ENCODE measurements at regions not wholly inside any gene's neighbourhood (a gene's known extent, or its start where the extent isn't known, plus 50 kb on each side); places are given as distances from the start of the nearest gene placed in this dataset.

- DNase-seq = no peak
- Histone ChIP-seq H3K27me3 (ENCODE audit: insufficient read depth, low read length) (no peaks in the 10 kb centered on the region), H3K4me1 (ENCODE audit: control insufficient read depth in 1 of 2, insufficient read depth in 2 of 2, low read length in 2 of 2) (no peaks in the 10 kb centered on the region), H3K23ac (ENCODE audit: low read length) (no peak overlapping the region), H3K4me2 (ENCODE audit: low read length) (no peak overlapping the region), H3K36me3 (ENCODE audit: control insufficient read depth in 1 of 2, insufficient read depth in 2 of 2, low read length in 2 of 2) (no peaks in the 10 kb centered on the region), H2BK12ac (ENCODE audit: low read length) (no peak overlapping the region), H4K8ac (ENCODE audit: low read depth, low read length) (no peak overlapping the region), H3K14ac (ENCODE audit: low read length) (no peak overlapping the region), H3K4ac (ENCODE audit: low read depth, low read length) (no peak overlapping the region), H3K4me3 (ENCODE audit: low read depth, low read length) (no peak overlapping the region), H4K91ac (ENCODE audit: low read depth, low read length) (no peak overlapping the region), H2AK5ac (ENCODE audit: low read length) (no peak overlapping the region), H3K18ac (ENCODE audit: low read length) (no peak overlapping the region), H2AFZ (ENCODE audit: insufficient read depth, low read length, poor library complexity) (no peak overlapping the region), H3K27ac (ENCODE audit: low read depth, low read length) (no peak overlapping the region), H3K9ac (ENCODE audit: low read length) (no peak overlapping the region), H4K12ac (ENCODE audit: low read depth, low read length) (no peak overlapping the region), H2BK5ac (ENCODE audit: low read depth, low read length, poor library complexity) (no peak overlapping the region), H2BK120ac (ENCODE audit: insufficient read depth, low read length, poor library complexity) (no peak overlapping the region), H3K9me3 (ENCODE audit: insufficient read depth, low read depth, low read length) (no peaks in the 10 kb centered on the region), H3K79me2 (ENCODE audit: control insufficient read depth, insufficient read depth, low read length, poor library complexity) (no peaks in the 10 kb centered on the region), H3K79me1 (ENCODE audit: low read length) (no peaks in the 10 kb centered on the region)
- no CpG with 5 or more reads among the region's 11 CpGs for WGBS (ENCODE audit: extremely low coverage, insufficient coverage, insufficient read length)
Measured at GRCh38 chr5:10870791-10871190, 109.8 kb upstream of the DAP start.

GRCh38 chr5:10868956-10869355 is 107.9 kb upstream of the DAP start:
- H2AFZ ChIP-seq (ENCODE audit: insufficient read depth, low read length, poor library complexity) = no peak overlapping the region
- no peak for DNase-seq
- no peaks in the 10 kb centered on the region for H3K79me1 ChIP-seq (ENCODE audit: low read length)
- no peak overlapping the region for H4K91ac ChIP-seq (ENCODE audit: low read depth, low read length)
- no peak overlapping the region for H3K9ac ChIP-seq (ENCODE audit: low read length)
- H3K27ac ChIP-seq (ENCODE audit: low read depth, low read length) = no peak overlapping the region
- H3K36me3 ChIP-seq (ENCODE audit: control insufficient read depth in 1 of 2, insufficient read depth in 2 of 2, low read length in 2 of 2) = no peaks in the 10 kb centered on the region
- no peak overlapping the region for H3K14ac ChIP-seq (ENCODE audit: low read length)
- no peak overlapping the region for H2BK120ac ChIP-seq (ENCODE audit: insufficient read depth, low read length, poor library complexity)
- no peak overlapping the region for H3K18ac ChIP-seq (ENCODE audit: low read length)
- no CpG with 5 or more reads among the region's 7 CpGs for WGBS (ENCODE audit: extremely low coverage, insufficient coverage, insufficient read length)
- no peak overlapping the region for H2BK5ac ChIP-seq (ENCODE audit: low read depth, low read length, poor library complexity)
- H4K8ac ChIP-seq (ENCODE audit: low read depth, low read length) = no peak overlapping the region
- no peak overlapping the region for H2AK5ac ChIP-seq (ENCODE audit: low read length)
- H3K23ac ChIP-seq (ENCODE audit: low read length) = no peak overlapping the region
- no peak overlapping the region for H3K4me3 ChIP-seq (ENCODE audit: low read depth, low read length)
- H3K27me3 ChIP-seq (ENCODE audit: insufficient read depth, low read length) = no peaks in the 10 kb centered on the region
- H3K4me2 ChIP-seq (ENCODE audit: low read length) = no peak overlapping the region
- H3K4me1 ChIP-seq (ENCODE audit: control insufficient read depth in 1 of 2, insufficient read depth in 2 of 2, low read length in 2 of 2) = no peaks in the 10 kb centered on the region
- no peak overlapping the region for H4K12ac ChIP-seq (ENCODE audit: low read depth, low read length)
- no peak overlapping the region for H2BK12ac ChIP-seq (ENCODE audit: low read length)
- no peaks in the 10 kb centered on the region for H3K9me3 ChIP-seq (ENCODE audit: insufficient read depth, low read depth, low read length)
- H3K4ac ChIP-seq (ENCODE audit: low read depth, low read length) = no peak overlapping the region
- no peaks in the 10 kb centered on the region for H3K79me2 ChIP-seq (ENCODE audit: control insufficient read depth, insufficient read depth, low read length, poor library complexity)

GRCh38 chr5:10867389-10868303 is 106.6 kb upstream of the DAP start:
- Histone ChIP-seq H3K14ac (ENCODE audit: low read length) (no peak overlapping the region), H2AK5ac (ENCODE audit: low read length) (no peak overlapping the region), H2AFZ (ENCODE audit: insufficient read depth, low read length, poor library complexity) (no peak overlapping the region), H2BK120ac (ENCODE audit: insufficient read depth, low read length, poor library complexity) (no peak overlapping the region), H2BK5ac (ENCODE audit: low read depth, low read length, poor library complexity) (no peak overlapping the region), H3K18ac (ENCODE audit: low read length) (no peak overlapping the region), H3K9me3 (ENCODE audit: insufficient read depth, low read depth, low read length) (no peaks in the 10 kb centered on the region), H3K4me1 (ENCODE audit: control insufficient read depth in 1 of 2, insufficient read depth in 2 of 2, low read length in 2 of 2) (no peaks in the 10 kb centered on the region), H3K79me2 (ENCODE audit: control insufficient read depth, insufficient read depth, low read length, poor library complexity) (no peaks in the 10 kb centered on the region), H4K8ac (ENCODE audit: low read depth, low read length) (no peak overlapping the region), H3K27ac (ENCODE audit: low read depth, low read length) (no peak overlapping the region), H3K27me3 (ENCODE audit: insufficient read depth, low read length) (no peaks in the 10 kb centered on the region), H3K4me2 (ENCODE audit: low read length) (no peak overlapping the region), H3K9ac (ENCODE audit: low read length) (no peak overlapping the region), H3K4me3 (ENCODE audit: low read depth, low read length) (no peak overlapping the region), H4K91ac (ENCODE audit: low read depth, low read length) (no peak overlapping the region), H4K12ac (ENCODE audit: low read depth, low read length) (no peak overlapping the region), H3K23ac (ENCODE audit: low read length) (no peak overlapping the region), H3K4ac (ENCODE audit: low read depth, low read length) (no peak overlapping the region), H3K36me3 (ENCODE audit: control insufficient read depth in 1 of 2, insufficient read depth in 2 of 2, low read length in 2 of 2) (no peaks in the 10 kb centered on the region), H3K79me1 (ENCODE audit: low read length) (no peaks in the 10 kb centered on the region), H2BK12ac (ENCODE audit: low read length) (no peak overlapping the region)
- whole genome bisulfite sequencing (ENCODE audit: extremely low coverage, insufficient coverage, insufficient read length) = no CpG with 5 or more reads among the region's 13 CpGs
- DNase-seq = no peak

- no peaks in the 10 kb centered on the region for H3K79me1 ChIP-seq (ENCODE audit: low read length)
- H2BK120ac ChIP-seq (ENCODE audit: insufficient read depth, low read length, poor library complexity) = no peak overlapping the region
- H3K79me2 ChIP-seq (ENCODE audit: control insufficient read depth, insufficient read depth, low read length, poor library complexity) = no peaks in the 10 kb centered on the region
- no peak overlapping the region for H2BK12ac ChIP-seq (ENCODE audit: low read length)
- no peaks in the 10 kb centered on the region for H3K9me3 ChIP-seq (ENCODE audit: insufficient read depth, low read depth, low read length)
- H2AFZ ChIP-seq (ENCODE audit: insufficient read depth, low read length, poor library complexity) = no peak overlapping the region
- no peak overlapping the region for H3K23ac ChIP-seq (ENCODE audit: low read length)
- 100% methylated on average over 1 of the region's 4 CpGs for WGBS (ENCODE audit: extremely low coverage, insufficient coverage, insufficient read length)
- no peak overlapping the region for H3K27ac ChIP-seq (ENCODE audit: low read depth, low read length)
- H2AK5ac ChIP-seq (ENCODE audit: low read length) = no peak overlapping the region
- no peak overlapping the region for H3K4ac ChIP-seq (ENCODE audit: low read depth, low read length)
- H3K4me2 ChIP-seq (ENCODE audit: low read length) = no peak overlapping the region
- H4K91ac ChIP-seq (ENCODE audit: low read depth, low read length) = no peak overlapping the region
- no peak overlapping the region for H2BK5ac ChIP-seq (ENCODE audit: low read depth, low read length, poor library complexity)
- no peak overlapping the region for H4K12ac ChIP-seq (ENCODE audit: low read depth, low read length)
- no peaks in the 10 kb centered on the region for H3K27me3 ChIP-seq (ENCODE audit: insufficient read depth, low read length)
- H3K18ac ChIP-seq (ENCODE audit: low read length) = no peak overlapping the region
- H3K36me3 ChIP-seq (ENCODE audit: control insufficient read depth in 1 of 2, insufficient read depth in 2 of 2, low read length in 2 of 2) = no peaks in the 10 kb centered on the region
- no peak overlapping the region for H3K14ac ChIP-seq (ENCODE audit: low read length)
- DNase-seq = no peak
- H3K4me3 ChIP-seq (ENCODE audit: low read depth, low read length) = no peak overlapping the region
- no peaks in the 10 kb centered on the region for H3K4me1 ChIP-seq (ENCODE audit: control insufficient read depth in 1 of 2, insufficient read depth in 2 of 2, low read length in 2 of 2)
- H4K8ac ChIP-seq (ENCODE audit: low read depth, low read length) = no peak overlapping the region
- H3K9ac ChIP-seq (ENCODE audit: low read length) = no peak overlapping the region
Measured at GRCh38 chr5:10866913-10867312, 105.9 kb upstream of the DAP start.
